Endothelial cell of umbilical vein (primary cell): ENCODE measurements at regions not wholly inside any gene's neighbourhood (a gene's known extent, or its start where the extent isn't known, plus 50 kb on each side); places are given as distances from the start of the nearest gene placed in this dataset.

ENCODE experiments used
- CTCF ChIP-seq, 2 donors: IDR thresholded peaks; 1 replicate in 1 of 2; 2 replicates in 1 of 2; pipeline ENCODE4 v1.5.1; 2011; ENCODE audit warnings: low read length in 2 of 2, mild to moderate bottlenecking in 2 of 2, moderate library complexity in 2 of 2, control low read depth in 1 of 2, inconsistent platforms in 1 of 2, low read depth in 1 of 2; ENCODE audit not compliant: insufficient read depth in 1 of 2; ENCODE audit errors: extremely low read depth in 1 of 2
- EZH2 ChIP-seq: IDR thresholded peaks from 2 replicates; pipeline ENCODE4 v1.6.1; 2012; ENCODE audit warnings: borderline replicate concordance, low read depth, mild to moderate bottlenecking, moderate library complexity, low read length, inconsistent platforms; ENCODE audit not compliant: severe bottlenecking
- FOS ChIP-seq: IDR thresholded peaks from 2 replicates; pipeline ENCODE4 v1.6.1; 2011; ENCODE audit warnings: mild to moderate bottlenecking, low read length, moderate library complexity, borderline replicate concordance; ENCODE audit not compliant: insufficient read depth
- POLR2A ChIP-seq: IDR thresholded peaks from 2 replicates; pipeline ENCODE4 v1.6.1; 2012; ENCODE audit warnings: low read depth, mild to moderate bottlenecking, control low read depth, low read length
- POLR2AphosphoS5 ChIP-seq: IDR thresholded peaks from 2 replicates; pipeline ENCODE4 v1.6.1; 2012; ENCODE audit warnings: low read depth, mild to moderate bottlenecking, control low read depth, low read length, moderate library complexity; ENCODE audit not compliant: insufficient read depth

- TF ChIP-seq FOS (no peak), POLR2AphosphoS5 (no peak), CTCF (IDR thresholded peaks at IDR 0.05; ENCODE audit: extremely low read depth in 1 of 2, insufficient read depth in 1 of 2, low read depth in 1 of 2, low read length in 2 of 2) (no peak), POLR2A (no peak), EZH2 (no peak)
Measured at GRCh38 chr3:162138509-162138908, 641.9 kb downstream of the OTOL1 start.
